ENCODE measurements at regions not wholly inside any gene's neighbourhood (a gene's known extent, or its start where the extent isn't known, plus 50 kb on each side); places are given as distances from the start of the nearest gene placed in this dataset.

DNA sequence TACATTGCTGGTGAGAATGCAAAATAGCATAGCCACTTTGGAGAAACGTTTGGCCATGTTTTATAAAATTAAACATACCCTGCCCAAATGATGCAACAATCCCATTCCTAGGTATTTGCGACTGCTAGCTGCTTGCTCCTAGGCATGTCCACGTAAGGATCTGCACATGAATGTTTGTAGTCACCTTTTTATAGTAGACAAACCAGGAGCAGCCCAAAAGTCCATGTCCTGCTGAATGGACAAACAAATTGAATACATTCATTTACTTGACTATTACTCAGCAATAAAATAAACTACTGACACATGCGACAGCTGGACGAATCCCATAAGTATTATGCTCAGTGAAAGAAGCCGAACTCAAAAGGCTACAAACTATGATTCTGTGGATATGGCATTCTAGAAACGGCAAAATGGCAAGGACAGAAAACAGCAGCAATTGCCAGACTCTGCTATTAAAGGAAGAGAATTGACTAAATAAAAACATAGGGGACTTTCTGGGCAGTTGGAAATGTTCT is 161.9 kb upstream of the GALNT2 start:
- no peak overlapping the region for H4K12ac ChIP-seq (ENCODE audit: low read depth, low read length)
- WGBS (ENCODE audit: extremely low coverage, insufficient coverage, insufficient read length) = no CpG with 5 or more reads among the region's 7 CpGs
- no peak overlapping the region for H3K27ac ChIP-seq (ENCODE audit: low read depth, low read length)
- H3K4ac ChIP-seq (ENCODE audit: low read depth, low read length) = no peak overlapping the region
- no peaks in the 10 kb centered on the region for H3K36me3 ChIP-seq (ENCODE audit: control insufficient read depth in 1 of 2, insufficient read depth in 2 of 2, low read length in 2 of 2)
- DNase-seq = no peak
- H3K79me1 ChIP-seq (ENCODE audit: low read length) = no peaks in the 10 kb centered on the region
- no peak overlapping the region for H4K91ac ChIP-seq (ENCODE audit: low read depth, low read length)
- H3K23ac ChIP-seq (ENCODE audit: low read length) = no peak overlapping the region
- no peaks in the 10 kb centered on the region for H3K79me2 ChIP-seq (ENCODE audit: control insufficient read depth, insufficient read depth, low read length, poor library complexity)
- H2AFZ ChIP-seq (ENCODE audit: insufficient read depth, low read length, poor library complexity) = no peak overlapping the region
- no peak overlapping the region for H3K18ac ChIP-seq (ENCODE audit: low read length)
- no peak overlapping the region for H3K14ac ChIP-seq (ENCODE audit: low read length)
- no peaks in the 10 kb centered on the region for H3K27me3 ChIP-seq (ENCODE audit: insufficient read depth, low read length)
- no peak overlapping the region for H2BK12ac ChIP-seq (ENCODE audit: low read length)
- H3K4me1 ChIP-seq (ENCODE audit: control insufficient read depth in 1 of 2, insufficient read depth in 2 of 2, low read length in 2 of 2) = no peaks in the 10 kb centered on the region
- H4K8ac ChIP-seq (ENCODE audit: low read depth, low read length) = no peak overlapping the region
- no peak overlapping the region for H3K4me3 ChIP-seq (ENCODE audit: low read depth, low read length)
- H3K9ac ChIP-seq (ENCODE audit: low read length) = no peak overlapping the region
- no peak overlapping the region for H2BK5ac ChIP-seq (ENCODE audit: low read depth, low read length, poor library complexity)
- no peaks in the 10 kb centered on the region for H3K9me3 ChIP-seq (ENCODE audit: insufficient read depth, low read depth, low read length)
- no peak overlapping the region for H2BK120ac ChIP-seq (ENCODE audit: insufficient read depth, low read length, poor library complexity)
- no peak overlapping the region for H2AK5ac ChIP-seq (ENCODE audit: low read length)
- H3K4me2 ChIP-seq (ENCODE audit: low read length) = no peak overlapping the region

DNA sequence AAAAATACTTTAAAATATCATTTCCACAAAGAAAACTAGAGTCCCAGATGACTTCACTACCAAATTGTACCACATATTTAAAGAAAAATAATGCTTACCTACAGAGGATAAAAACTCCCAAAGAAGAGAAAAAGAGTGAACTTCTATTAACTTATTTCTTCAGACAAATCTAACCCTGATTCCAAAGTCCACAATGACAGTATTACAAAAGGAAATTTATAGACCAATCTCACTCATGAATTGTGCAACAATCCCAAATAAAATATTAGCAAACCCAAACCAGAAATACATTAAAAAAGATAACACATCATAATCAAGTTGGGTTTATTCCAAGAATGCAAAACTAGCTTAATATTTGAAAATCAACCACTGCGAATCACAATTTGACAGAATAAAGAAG is 161.4 kb upstream of the GALNT2 start:
- Histone ChIP-seq H3K18ac (ENCODE audit: low read length) (no peak overlapping the region), H3K9ac (ENCODE audit: low read length) (no peak overlapping the region), H3K36me3 (ENCODE audit: control insufficient read depth in 1 of 2, insufficient read depth in 2 of 2, low read length in 2 of 2) (no peaks in the 10 kb centered on the region), H4K91ac (ENCODE audit: low read depth, low read length) (no peak overlapping the region), H2BK5ac (ENCODE audit: low read depth, low read length, poor library complexity) (no peak overlapping the region), H3K14ac (ENCODE audit: low read length) (no peak overlapping the region), H3K4me1 (ENCODE audit: control insufficient read depth in 1 of 2, insufficient read depth in 2 of 2, low read length in 2 of 2) (no peaks in the 10 kb centered on the region), H3K79me1 (ENCODE audit: low read length) (no peaks in the 10 kb centered on the region), H3K27ac (ENCODE audit: low read depth, low read length) (no peak overlapping the region), H3K4ac (ENCODE audit: low read depth, low read length) (no peak overlapping the region), H3K27me3 (ENCODE audit: insufficient read depth, low read length) (no peaks in the 10 kb centered on the region), H3K79me2 (ENCODE audit: control insufficient read depth, insufficient read depth, low read length, poor library complexity) (no peaks in the 10 kb centered on the region), H3K23ac (ENCODE audit: low read length) (no peak overlapping the region), H3K4me3 (ENCODE audit: low read depth, low read length) (no peak overlapping the region), H3K4me2 (ENCODE audit: low read length) (no peak overlapping the region), H3K9me3 (ENCODE audit: insufficient read depth, low read depth, low read length) (no peaks in the 10 kb centered on the region), H2AK5ac (ENCODE audit: low read length) (no peak overlapping the region), H2BK120ac (ENCODE audit: insufficient read depth, low read length, poor library complexity) (no peak overlapping the region), H2BK12ac (ENCODE audit: low read length) (no peak overlapping the region), H4K8ac (ENCODE audit: low read depth, low read length) (no peak overlapping the region), H2AFZ (ENCODE audit: insufficient read depth, low read length, poor library complexity) (no peak overlapping the region), H4K12ac (ENCODE audit: low read depth, low read length) (no peak overlapping the region)
- DNase-seq = no peak
- WGBS (ENCODE audit: extremely low coverage, insufficient coverage, insufficient read length) = no CpG with 5 or more reads among the region's 1 CpG

DNA sequence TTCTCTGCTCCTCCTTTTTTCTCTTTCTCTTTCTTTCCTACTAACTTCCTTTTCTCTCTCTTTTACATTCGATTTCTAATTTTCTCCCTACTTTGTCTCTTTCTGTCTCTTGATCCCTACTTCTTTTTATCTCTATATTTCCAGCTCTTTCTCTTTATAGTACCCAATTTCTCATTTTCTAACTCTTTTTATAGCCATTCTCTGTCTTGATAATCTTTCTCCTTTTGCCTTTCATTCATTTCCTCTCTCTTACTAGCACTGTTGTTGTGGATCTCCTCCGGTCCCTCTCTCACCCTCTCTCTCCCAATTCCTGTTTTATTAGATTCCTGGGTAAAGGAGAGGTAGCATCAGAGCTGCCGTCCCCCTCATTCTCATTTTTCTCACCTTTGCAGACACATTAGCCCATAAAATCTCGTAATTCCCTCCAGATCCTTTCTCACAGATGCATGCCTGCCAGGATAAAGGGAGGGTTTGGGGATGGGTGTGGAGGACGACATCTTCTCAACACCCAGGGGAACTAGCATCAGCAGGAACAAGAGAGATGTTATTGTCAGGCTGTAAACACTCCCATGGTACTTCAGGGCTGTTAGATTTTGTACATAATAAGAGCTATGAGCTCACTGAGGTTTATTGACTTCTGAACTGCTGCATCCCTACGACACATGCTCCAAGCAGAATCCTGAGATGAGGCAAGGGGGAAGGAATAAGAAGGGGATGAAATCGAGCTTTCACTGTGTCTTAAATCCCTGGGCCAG is 159.0 kb upstream of the GALNT2 start:
- H3K36me3 ChIP-seq (ENCODE audit: control insufficient read depth in 1 of 2, insufficient read depth in 2 of 2, low read length in 2 of 2) = no peaks in the 10 kb centered on the region
- H3K79me2 ChIP-seq (ENCODE audit: control insufficient read depth, insufficient read depth, low read length, poor library complexity) = no peaks in the 10 kb centered on the region
- H2AK5ac ChIP-seq (ENCODE audit: low read length) = no peak overlapping the region
- no peak overlapping the region for H4K91ac ChIP-seq (ENCODE audit: low read depth, low read length)
- no peak overlapping the region for H3K27ac ChIP-seq (ENCODE audit: low read depth, low read length)
- H3K14ac ChIP-seq (ENCODE audit: low read length) = no peak overlapping the region
- H2AFZ ChIP-seq (ENCODE audit: insufficient read depth, low read length, poor library complexity) = no peak overlapping the region
- no peak overlapping the region for H3K23ac ChIP-seq (ENCODE audit: low read length)
- H3K18ac ChIP-seq (ENCODE audit: low read length) = no peak overlapping the region
- H2BK5ac ChIP-seq (ENCODE audit: low read depth, low read length, poor library complexity) = no peak overlapping the region
- no peak overlapping the region for H3K4me3 ChIP-seq (ENCODE audit: low read depth, low read length)
- no peaks in the 10 kb centered on the region for H3K9me3 ChIP-seq (ENCODE audit: insufficient read depth, low read depth, low read length)
- no peak overlapping the region for H4K8ac ChIP-seq (ENCODE audit: low read depth, low read length)
- H3K79me1 ChIP-seq (ENCODE audit: low read length) = no peaks in the 10 kb centered on the region
- no peak overlapping the region for H3K4ac ChIP-seq (ENCODE audit: low read depth, low read length)
- no peak for DNase-seq
- H4K12ac ChIP-seq (ENCODE audit: low read depth, low read length) = no peak overlapping the region
- no peak overlapping the region for H3K9ac ChIP-seq (ENCODE audit: low read length)
- no peak overlapping the region for H2BK120ac ChIP-seq (ENCODE audit: insufficient read depth, low read length, poor library complexity)
- WGBS (ENCODE audit: extremely low coverage, insufficient coverage, insufficient read length) = 100% methylated on average over 1 of the region's 7 CpGs
- no peak overlapping the region for H3K4me2 ChIP-seq (ENCODE audit: low read length)
- no peaks in the 10 kb centered on the region for H3K27me3 ChIP-seq (ENCODE audit: insufficient read depth, low read length)
- H2BK12ac ChIP-seq (ENCODE audit: low read length) = no peak overlapping the region
- H3K4me1 ChIP-seq (ENCODE audit: control insufficient read depth in 1 of 2, insufficient read depth in 2 of 2, low read length in 2 of 2) = no peaks in the 10 kb centered on the region

DNA sequence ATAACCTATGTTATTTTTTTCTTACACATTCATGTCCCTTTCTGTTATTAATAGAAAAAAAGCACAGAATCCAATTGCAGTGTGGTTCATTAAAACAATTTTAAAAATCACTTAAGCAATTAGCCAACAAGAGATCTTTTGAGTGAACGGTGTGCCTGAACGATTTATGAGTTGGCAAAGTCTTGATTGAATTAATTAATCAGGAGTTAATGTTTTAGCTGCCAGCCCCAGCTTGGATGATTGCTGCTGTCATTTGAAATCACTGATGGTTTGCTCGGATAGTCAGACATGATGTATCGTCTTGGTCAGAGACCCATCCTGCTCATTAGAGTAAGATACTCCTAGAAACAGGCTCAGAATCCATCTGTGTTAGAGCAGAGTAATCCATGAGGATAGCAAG is 158.3 kb upstream of the GALNT2 start:
- Histone ChIP-seq H2BK120ac (ENCODE audit: insufficient read depth, low read length, poor library complexity) (no peak overlapping the region), H3K4me2 (ENCODE audit: low read length) (no peak overlapping the region), H3K23ac (ENCODE audit: low read length) (no peak overlapping the region), H3K14ac (ENCODE audit: low read length) (no peak overlapping the region), H4K91ac (ENCODE audit: low read depth, low read length) (no peak overlapping the region), H2AFZ (ENCODE audit: insufficient read depth, low read length, poor library complexity) (no peak overlapping the region), H3K36me3 (ENCODE audit: control insufficient read depth in 1 of 2, insufficient read depth in 2 of 2, low read length in 2 of 2) (no peaks in the 10 kb centered on the region), H4K12ac (ENCODE audit: low read depth, low read length) (no peak overlapping the region), H3K4ac (ENCODE audit: low read depth, low read length) (no peak overlapping the region), H3K18ac (ENCODE audit: low read length) (no peak overlapping the region), H2BK5ac (ENCODE audit: low read depth, low read length, poor library complexity) (no peak overlapping the region), H3K79me2 (ENCODE audit: control insufficient read depth, insufficient read depth, low read length, poor library complexity) (no peaks in the 10 kb centered on the region), H2AK5ac (ENCODE audit: low read length) (no peak overlapping the region), H3K4me3 (ENCODE audit: low read depth, low read length) (no peak overlapping the region), H2BK12ac (ENCODE audit: low read length) (no peak overlapping the region), H3K9ac (ENCODE audit: low read length) (no peak overlapping the region), H3K79me1 (ENCODE audit: low read length) (no peaks in the 10 kb centered on the region), H4K8ac (ENCODE audit: low read depth, low read length) (no peak overlapping the region), H3K9me3 (ENCODE audit: insufficient read depth, low read depth, low read length) (no peaks in the 10 kb centered on the region), H3K27ac (ENCODE audit: low read depth, low read length) (no peak overlapping the region), H3K4me1 (ENCODE audit: control insufficient read depth in 1 of 2, insufficient read depth in 2 of 2, low read length in 2 of 2) (no peaks in the 10 kb centered on the region), H3K27me3 (ENCODE audit: insufficient read depth, low read length) (no peaks in the 10 kb centered on the region)
- DNase-seq = no peak
- WGBS (ENCODE audit: extremely low coverage, insufficient coverage, insufficient read length) = no CpG with 5 or more reads among the region's 4 CpGs
